GM12873 (cell line): ENCODE measurements at regions not wholly inside any gene's neighbourhood (a gene's known extent, or its start where the extent isn't known, plus 50 kb on each side); places are given as distances from the start of the nearest gene placed in this dataset.

Source experiments
- CTCF ChIP-seq: IDR thresholded peaks from 2 replicates; pipeline ENCODE4 v1.5.1; 2012; ENCODE audit warnings: low read depth, mild to moderate bottlenecking, moderate library complexity, low read length, control low read depth; ENCODE audit not compliant: insufficient read depth; ENCODE audit errors: missing control alignments

GRCh38 chr20:10754824-10755223 lies 81.0 kb upstream of the JAG1 start:
- no peak for TF ChIP-seq CTCF

GRCh38 chr20:10758446-10758845 lies 84.6 kb upstream of the JAG1 start:
- no peak for TF ChIP-seq CTCF

GRCh38 chr20:10761232-10761631 lies 87.4 kb upstream of the JAG1 start:
- TF ChIP-seq CTCF: no peak

GRCh38 chr20:10761786-10762185 lies 88.0 kb upstream of the JAG1 start:
- TF ChIP-seq CTCF: no peak

- no peak for TF ChIP-seq CTCF
Measured at GRCh38 chr20:10762216-10762615, 88.4 kb upstream of the JAG1 start.

- no peak for TF ChIP-seq CTCF
Measured at GRCh38 chr20:10763112-10763511, 89.3 kb upstream of the JAG1 start.

- TF ChIP-seq CTCF: no peak
Measured at GRCh38 chr20:10769700-10770099, 95.9 kb upstream of the JAG1 start.
